HG03575 (cell line): ENCODE measurements at regions not wholly inside any gene's neighbourhood (a gene's known extent, or its start where the extent isn't known, plus 50 kb on each side); places are given as distances from the start of the nearest gene placed in this dataset.
"Not testable (repeated sequence)": the region's sequence is repeated elsewhere in the genome, so short reads cannot be mapped to it uniquely, and the experiment has no call there.

Experiments used
- ATAC-seq: cut with Tn5 transposase; IDR thresholded peaks from one replicate; pipeline ENCODE4 v1.9.1; 2021; ENCODE audit not compliant: unreplicated experiment, insufficient number of reproducible peaks, low FRiP score; ENCODE audit errors: extremely low read depth

DNA sequence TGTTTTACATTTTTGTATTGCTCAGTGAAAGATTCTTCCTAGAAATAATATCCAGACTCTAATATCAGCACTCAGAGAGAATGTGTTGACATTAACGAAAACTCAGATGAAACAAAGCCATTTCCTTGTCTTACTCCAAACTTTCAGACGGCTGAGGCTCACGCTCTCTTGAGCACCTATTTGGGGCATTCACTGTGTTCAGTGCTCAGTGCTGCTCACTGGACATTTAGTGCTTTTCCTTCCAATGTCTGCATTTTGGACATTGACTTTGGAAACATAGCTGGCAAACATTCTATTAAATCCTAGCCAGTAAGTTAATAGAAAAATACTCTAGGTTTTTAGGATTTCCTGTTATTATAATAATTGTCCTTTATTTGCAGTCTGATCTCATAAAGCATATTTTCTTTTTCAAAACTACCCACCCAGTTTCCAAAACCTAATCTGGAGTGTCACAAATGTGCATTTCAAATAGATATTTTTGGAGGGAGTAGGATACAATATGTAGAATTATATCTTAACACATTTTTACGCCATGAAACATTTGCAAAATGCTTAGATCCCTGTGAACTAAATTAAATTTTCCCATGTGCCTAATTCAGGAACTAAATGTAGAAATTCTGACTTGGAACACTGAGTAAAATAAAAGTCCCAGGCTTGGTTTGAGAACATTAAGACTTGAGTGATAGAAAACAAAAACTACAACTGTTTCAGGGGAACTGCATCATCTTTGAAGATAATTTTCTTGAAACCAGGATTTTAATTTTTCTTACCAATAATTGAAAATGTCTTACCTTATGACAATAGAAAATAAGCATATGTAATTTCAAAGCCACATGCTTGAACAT lies 91.7 kb upstream of the B3GAT2 start:
- no peak for ATAC-seq

DNA sequence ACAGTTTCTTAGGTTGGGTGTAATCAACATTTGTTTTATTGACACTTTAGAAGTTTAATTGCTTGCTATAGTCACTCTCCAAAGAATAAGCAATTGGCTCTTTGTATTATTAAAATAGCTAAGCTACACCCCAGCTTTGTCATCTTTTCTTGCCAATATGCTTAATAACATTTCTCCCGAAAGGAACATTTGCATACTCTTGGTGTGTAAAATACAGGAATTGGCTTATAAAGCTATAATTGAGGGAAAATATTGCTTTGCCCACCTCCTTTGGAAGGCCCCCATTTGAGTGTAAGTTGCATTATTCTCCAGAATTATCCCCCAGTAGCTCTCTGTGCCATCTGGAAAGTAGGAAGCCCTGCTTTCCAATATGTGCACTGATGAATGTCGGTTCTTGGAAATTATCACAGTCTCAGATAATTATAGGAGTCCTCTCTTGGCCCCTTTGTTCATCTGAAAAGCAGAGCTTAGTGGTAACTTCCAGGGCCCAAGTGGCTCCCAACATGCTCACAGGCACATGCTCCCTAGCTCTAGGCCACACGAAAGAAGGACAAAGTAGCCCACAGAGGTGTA lies 92.4 kb upstream of the B3GAT2 start:
- no peak for ATAC-seq

GRCh38 chr6:71053475-71053874 lies 96.6 kb upstream of the B3GAT2 start:
- ATAC-seq, result no peak

DNA sequence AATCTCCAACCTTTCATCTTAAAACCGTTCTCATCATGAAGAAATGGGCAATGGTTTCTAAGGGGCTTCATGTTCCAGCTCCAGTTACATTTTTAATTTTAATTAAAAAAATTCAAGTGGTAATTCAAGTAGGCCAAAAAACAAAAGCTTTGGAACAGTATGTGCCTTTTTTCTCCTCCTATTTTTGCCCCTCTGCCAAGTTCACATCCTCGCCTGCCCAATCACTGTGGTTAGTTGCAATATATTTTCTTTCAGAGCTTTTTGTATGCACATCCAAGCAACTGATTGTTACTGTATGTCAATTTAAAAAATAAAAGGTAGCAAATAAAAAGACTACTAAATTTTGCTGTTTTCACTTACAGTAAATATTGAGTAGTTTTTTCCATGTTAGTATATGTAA lies 99.8 kb upstream of the B3GAT2 start:
- ATAC-seq, result no peak

- no peak for ATAC-seq
Measured at GRCh38 chr6:71066153-71066552, 109.3 kb upstream of the B3GAT2 start.

GRCh38 chr6:71067816-71068215 lies 111.0 kb upstream of the B3GAT2 start:
- no peak for ATAC-seq

GRCh38 chr6:71072508-71072907 lies 115.6 kb upstream of the B3GAT2 start:
- no peak for ATAC-seq

- ATAC-seq, result no peak
Measured at GRCh38 chr6:71077655-71078054, 120.8 kb upstream of the B3GAT2 start.

DNA sequence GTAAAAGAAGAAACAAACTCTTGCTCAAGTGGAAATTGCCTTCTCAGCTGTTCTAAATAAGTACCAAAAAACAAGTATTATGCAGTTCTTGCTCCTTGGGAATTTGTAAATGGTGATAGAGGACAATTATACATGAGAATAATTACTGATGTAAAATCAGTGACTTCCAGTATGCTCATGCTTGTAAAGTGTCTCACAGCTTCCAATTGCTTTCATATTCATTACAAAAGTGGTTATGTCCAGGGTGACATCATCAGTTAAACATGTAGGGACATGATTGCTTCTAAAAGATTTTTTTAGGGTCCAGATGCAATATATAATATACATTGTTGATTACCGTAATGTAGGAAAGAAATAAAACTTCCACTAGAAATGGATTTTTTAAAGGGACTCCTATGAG lies 122.8 kb upstream of the B3GAT2 start:
- no peak for ATAC-seq

DNA sequence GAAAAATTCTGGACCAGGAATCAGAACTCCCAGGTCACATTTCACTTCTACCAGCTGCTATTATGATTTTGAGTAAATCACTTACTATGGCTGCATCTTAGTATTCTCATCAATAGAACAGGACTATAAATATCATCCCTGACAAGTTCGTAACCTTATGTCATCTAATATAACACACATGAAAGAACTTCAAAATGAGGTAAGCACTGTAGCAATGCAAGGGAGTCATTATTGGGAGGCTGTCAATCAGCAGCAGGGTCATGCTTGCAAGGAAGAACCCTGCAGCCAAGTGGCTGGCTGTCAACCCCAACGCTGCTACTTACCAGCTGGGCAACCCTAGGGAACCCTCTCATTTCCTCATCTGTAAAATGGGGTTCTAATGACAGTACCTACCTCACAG lies 123.3 kb upstream of the B3GAT2 start:
- no peak for ATAC-seq

GRCh38 chr6:71080826-71081225 lies 124.0 kb upstream of the B3GAT2 start:
- no peak for ATAC-seq

DNA sequence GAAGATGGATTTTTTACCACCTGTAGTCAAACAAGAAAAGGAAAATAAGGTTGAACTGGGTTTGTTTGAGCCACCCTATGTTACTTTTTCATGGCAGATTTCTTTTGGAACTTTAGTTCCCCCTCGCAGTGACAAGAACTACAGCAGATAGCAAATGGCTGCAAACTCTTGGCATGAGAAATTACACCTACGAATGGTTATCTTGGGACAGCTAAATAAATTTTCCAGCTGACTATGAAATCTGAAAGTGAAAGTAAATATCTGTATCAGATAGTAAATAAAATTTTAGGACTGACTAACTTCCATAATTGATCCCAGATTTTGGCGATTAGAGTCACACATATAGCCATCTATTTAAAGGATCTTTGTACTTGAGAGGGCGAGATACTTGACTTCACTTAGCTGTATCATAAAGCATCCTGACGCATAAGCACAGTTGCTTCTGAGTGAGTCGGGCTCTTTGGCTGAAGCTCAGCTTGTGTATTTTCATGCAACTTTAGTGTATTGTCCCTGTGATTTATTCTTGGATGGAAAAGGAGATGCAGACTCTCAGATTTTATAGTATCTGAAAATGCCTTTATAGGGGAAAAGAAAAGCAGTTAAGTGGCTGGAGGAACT lies 125.3 kb upstream of the B3GAT2 start:
- no peak for ATAC-seq

DNA sequence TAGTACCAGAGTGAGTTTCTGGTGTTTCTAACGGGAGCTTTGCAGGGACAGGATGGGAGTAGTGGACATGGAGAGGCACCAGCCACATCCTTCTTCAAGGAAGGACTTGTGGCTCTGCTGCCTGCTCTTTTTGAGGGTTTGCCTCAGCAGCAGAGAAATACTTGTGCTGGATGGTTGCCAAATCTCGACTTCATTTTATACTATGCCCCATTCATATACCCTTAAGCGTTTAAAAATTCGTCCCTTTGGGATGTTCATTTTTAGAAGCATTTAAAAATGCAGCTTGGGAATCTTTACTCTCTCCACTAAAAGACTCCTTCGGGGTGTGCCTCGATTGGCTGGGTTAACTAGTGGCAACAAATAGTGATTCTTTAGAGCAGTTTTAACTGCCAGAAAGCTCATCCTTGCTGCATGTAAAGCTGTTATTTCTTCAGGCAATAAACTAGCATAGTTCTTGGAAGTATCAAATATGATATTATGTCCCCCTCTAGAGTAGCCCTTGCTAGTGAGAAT lies 126.5 kb upstream of the B3GAT2 start:
- ATAC-seq, result no peak

- no peak for ATAC-seq
Measured at GRCh38 chr6:71088166-71088565, 131.3 kb upstream of the B3GAT2 start.

- ATAC-seq, result no peak
Measured at GRCh38 chr6:71090217-71090616, 133.4 kb upstream of the B3GAT2 start.

DNA sequence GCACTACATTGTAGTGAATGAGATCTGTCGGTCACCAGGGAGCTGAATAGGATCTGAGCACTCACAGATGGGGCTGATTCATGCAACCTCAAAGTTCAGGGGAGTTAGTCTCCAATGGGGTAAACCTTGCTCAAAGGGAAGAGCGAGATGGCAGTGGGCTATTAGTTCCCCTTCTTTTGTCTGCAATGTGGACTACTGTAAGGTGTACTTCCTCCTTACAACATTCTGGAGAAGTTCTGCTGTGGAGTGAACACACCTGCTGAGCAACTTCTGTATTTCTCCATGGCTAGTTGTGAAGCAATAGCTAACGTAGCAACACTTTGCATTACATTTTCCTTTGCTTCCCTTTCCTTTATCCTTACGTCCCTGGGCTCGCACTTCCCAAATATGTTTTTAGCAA lies 134.3 kb upstream of the B3GAT2 start:
- ATAC-seq, result no peak

DNA sequence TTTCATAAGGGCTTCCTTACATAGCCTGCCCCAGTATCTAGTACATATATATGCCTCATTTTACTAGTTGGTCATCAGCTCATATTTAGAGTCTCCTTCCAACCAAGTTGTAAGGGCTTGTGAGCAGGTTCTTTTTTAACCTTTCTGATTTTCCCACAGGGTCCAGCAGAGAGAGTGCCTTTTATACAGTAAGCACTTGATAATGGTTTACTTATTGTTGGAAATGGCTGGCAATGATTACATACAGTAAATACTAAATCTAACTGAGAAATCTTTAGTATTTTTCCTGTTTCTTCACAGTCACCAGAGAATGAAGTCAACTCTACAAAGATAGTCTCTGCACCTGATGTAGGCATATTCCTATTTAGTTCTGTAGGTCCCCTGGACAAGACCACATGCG lies 135.1 kb upstream of the B3GAT2 start:
- no peak for ATAC-seq

- not testable (repeated sequence) for ATAC-seq
Measured at GRCh38 chr6:71097264-71097663, 140.4 kb upstream of the B3GAT2 start.

GRCh38 chr6:71099649-71100048 lies 142.8 kb upstream of the B3GAT2 start:
- ATAC-seq, result no peak

DNA sequence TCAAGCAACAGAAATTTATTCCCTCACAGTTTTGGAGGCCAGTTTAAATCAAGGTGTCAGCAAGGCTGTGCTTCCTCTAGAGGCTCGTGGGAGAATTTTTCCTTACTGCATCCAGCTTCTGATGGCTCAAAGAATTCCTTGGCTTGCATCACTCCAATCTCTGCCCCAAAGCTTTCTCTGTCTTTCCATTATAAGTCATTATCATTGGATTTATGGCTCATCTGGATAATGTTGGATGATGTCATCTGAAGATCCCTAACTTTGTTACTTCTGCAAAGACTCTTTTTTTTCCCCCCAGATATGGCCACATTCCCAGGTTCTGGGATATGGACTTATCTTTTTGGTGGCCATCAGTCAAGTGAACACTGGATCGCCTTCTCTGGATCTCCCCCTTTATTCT lies 146.3 kb upstream of the B3GAT2 start:
- ATAC-seq, result no peak
